Head of caudate nucleus (tissue), 42 donors: ENCODE measurements at regions not wholly inside any gene's neighbourhood (a gene's known extent, or its start where the extent isn't known, plus 50 kb on each side); places are given as distances from the start of the nearest gene placed in this dataset.

Source experiments
- DNase-seq, 42 donors: peaks; one replicate each; pipeline versions ENCODE4 v3.0.0 to v3.0.0-alpha.2; 2020 to 2021; ENCODE audit warnings: mixed read lengths in 7 of 42
- intact Hi-C: fragments of 100-400 bp; cut with DNase I; formaldehyde crosslinking; loops from one replicate; pipeline ENCODE4 v1.15.0; 2022

DNA sequence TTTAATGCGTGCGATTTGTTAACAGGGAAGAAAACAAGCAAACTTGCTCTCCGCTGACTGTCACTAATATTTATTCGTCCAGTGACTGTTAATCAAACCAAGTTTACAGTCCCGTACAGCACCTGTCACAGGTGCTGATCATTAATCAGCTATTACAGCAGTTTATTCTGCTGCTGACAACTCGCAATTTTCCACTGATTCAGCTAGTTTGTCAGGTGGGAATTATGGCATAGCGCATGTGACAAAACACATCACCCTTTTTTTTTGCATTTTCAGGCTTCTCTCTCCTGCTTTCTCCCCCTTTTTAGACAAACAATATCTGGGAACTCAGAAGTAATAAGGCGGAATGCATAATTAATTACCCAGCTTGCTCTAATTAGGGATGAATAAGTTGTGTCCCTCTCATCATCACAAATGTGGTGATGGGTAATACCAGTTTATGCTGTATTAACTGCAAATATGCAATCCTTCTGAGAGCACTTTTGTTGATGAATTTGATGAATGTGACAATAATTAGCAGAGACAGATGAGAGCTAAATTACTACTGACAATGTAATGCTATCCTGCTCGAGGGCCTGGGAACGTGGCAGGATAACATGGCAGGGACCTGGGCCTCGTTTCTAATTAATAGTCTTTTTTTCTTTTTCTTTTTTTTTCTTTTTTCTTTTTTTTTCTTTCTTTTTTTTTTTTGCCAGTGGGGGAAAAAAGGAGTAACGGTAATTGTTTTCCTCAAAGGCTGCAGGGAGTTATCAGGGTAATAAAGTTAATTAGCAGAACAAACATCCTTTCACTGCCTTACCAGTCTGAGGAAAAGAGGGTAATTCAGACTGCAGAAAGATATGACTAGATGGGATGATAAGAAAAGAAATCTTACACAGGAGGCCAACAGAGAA is 150.3 kb upstream of the SOX2 start:
- DNase-seq = peak in 7 of 42 donors; percentile 12 to 70 (median 37)
- intact Hi-C loops = loop anchor here (5.0 kb wide), 2 partner anchors 104 to 141 kb away; no protein-coding TSS in a partner anchor

GRCh38 chr3:181558870-181559269 is 152.9 kb upstream of the SOX2 start:
- no peak for DNase-seq
- intact Hi-C loops = no loop called here

- intact Hi-C loops = no loop called here
Measured at GRCh38 chr3:181555681-181556080, 156.0 kb upstream of the SOX2 start.

GRCh38 chr3:181554233-181554765 is 157.4 kb upstream of the SOX2 start:
- intact Hi-C loops = no loop called here

More at GRCh38 chr3:181555681-181556080, 156.0 kb upstream of the SOX2 start:
- DNase-seq = peak; percentile 43 to 90 (median 72)

GRCh38 chr3:181549266-181549665 is 162.5 kb upstream of the SOX2 start:
- intact Hi-C loops = no loop called here
- no peak for DNase-seq

More at GRCh38 chr3:181554233-181554765, 157.4 kb upstream of the SOX2 start:
- no peak for DNase-seq

DNA sequence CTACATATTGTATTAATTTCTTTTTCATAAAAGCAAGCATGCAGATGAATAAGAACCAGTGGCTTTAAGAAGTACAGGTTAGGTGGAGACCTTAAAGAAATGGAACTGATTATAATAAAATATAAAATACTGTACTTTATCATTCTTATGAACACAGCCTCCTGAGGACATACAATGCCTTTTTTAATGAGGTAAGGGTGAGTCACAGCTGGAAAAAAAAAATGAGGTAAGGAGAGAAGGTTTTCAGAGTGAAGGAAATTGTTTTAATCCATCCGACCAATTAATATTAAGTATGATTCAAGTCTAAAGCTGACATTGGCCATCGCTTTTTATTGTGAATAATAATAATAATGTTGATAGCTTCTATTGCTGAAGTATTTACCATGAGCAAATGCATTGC is 170.3 kb upstream of the SOX2 start:
- no peak for DNase-seq
- intact Hi-C loops = no loop called here

DNA sequence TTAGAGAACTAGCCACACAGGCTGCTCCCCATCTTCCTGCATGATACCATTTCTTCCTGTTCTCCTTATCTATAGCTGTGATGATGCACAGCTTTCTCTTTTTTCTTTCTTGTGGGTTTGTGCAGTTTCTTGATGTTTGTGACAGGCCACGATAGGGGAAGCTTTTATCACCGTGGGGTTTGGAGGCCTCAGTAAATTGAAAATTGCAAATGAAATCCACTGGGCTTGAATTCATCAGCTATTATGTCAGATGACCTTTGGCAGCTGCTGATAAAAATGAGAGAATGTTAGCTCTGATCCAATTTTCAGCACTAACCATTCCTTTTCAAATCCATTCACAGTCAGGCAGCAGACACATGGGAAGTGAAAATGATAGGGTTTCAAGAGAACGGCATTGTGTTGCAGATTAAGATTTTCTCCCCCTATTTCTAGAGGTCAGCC is 176.9 kb upstream of the SOX2 start:
- DNase-seq = no peak
- intact Hi-C loops = no loop called here

- intact Hi-C loops = no loop called here
- DNase-seq = no peak
Measured at GRCh38 chr3:181533811-181534210, 177.9 kb upstream of the SOX2 start.

- intact Hi-C loops = no loop called here
Measured at GRCh38 chr3:181530584-181530983, 181.1 kb upstream of the SOX2 start.

DNA sequence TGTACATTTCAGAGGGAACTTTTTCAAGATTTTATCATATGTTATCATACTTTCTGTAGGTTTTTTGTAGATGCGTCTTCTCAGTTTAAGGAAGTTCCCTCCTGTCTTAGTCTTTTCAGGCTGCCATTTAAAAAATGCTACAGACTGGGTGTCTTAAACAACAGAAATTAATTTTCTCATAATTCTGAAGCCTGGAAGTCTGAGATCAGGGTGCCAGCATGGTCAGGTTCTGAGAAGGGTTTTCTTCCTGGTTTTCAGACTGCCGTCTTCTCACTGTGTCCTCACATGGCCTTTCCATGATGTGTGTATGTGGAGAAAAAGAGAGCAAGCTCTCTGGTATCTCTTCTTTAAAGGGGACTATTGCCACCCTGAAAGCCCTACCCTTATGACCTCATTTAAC is 189.9 kb upstream of the SOX2 start:
- intact Hi-C loops = no loop called here
- DNase-seq = no peak

More at GRCh38 chr3:181530584-181530983, 181.1 kb upstream of the SOX2 start:
- no peak for DNase-seq

- intact Hi-C loops = no loop called here
- no peak for DNase-seq
Measured at GRCh38 chr3:181518222-181518621, 193.5 kb upstream of the SOX2 start.

DNA sequence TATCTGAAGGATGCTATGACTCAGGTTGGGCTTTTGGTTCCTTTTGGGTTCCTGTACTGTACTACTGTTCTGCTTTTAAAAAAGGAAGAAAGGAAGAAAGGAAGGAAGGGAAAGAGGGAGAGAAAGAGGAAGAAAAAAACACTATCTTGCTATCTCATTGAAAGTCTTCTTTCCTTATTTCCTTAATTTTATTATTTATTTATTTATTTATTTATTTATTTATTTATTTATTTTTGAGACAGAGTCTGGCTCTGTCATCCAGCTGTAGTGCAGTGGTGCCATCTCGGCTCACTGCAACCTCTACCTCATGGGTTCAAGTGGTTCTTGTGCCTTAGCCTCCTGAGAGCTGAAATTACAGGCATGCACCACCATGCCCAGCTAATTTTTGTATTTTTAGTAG is 198.9 kb upstream of the SOX2 start:
- no peak for DNase-seq
- intact Hi-C loops = no loop called here

- DNase-seq = no peak
- intact Hi-C loops = no loop called here
Measured at GRCh38 chr3:181510500-181510899, 201.2 kb upstream of the SOX2 start.

DNA sequence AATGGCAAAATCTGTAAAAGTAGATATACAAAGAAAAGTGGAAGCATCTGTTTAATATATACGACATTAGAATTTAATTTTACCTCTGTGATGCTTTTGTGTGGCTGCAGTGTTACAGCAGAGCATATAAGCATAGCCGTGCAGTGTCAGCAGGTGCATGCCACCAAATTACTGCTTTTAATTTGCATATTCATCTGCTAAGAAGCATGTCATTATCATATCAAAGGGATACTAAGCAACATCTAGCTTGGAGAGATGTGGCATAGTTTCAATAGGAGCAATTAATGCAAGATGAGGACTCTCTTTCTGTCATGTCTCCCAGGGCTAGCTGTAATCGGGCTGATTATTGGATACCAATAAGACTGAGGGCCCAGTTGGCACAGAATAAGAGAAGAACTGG is 214.4 kb upstream of the SOX2 start:
- intact Hi-C loops = no loop called here

GRCh38 chr3:181493423-181493822 is 218.3 kb upstream of the SOX2 start:
- no peak for DNase-seq
- intact Hi-C loops = no loop called here

More for the DNA sequence above, 214.4 kb upstream of the SOX2 start:
- no peak for DNase-seq

- intact Hi-C loops = no loop called here
- peak in 11 of 42 donors; percentile 7 to 80 (median 17) for DNase-seq
Measured at GRCh38 chr3:181488536-181488935, 223.2 kb upstream of the SOX2 start.

- intact Hi-C loops = no loop called here
- peak in 19 of 42 donors; percentile 4 to 60 (median 24) for DNase-seq
Measured at GRCh38 chr3:181487236-181487978, 224.3 kb upstream of the SOX2 start.

DNA sequence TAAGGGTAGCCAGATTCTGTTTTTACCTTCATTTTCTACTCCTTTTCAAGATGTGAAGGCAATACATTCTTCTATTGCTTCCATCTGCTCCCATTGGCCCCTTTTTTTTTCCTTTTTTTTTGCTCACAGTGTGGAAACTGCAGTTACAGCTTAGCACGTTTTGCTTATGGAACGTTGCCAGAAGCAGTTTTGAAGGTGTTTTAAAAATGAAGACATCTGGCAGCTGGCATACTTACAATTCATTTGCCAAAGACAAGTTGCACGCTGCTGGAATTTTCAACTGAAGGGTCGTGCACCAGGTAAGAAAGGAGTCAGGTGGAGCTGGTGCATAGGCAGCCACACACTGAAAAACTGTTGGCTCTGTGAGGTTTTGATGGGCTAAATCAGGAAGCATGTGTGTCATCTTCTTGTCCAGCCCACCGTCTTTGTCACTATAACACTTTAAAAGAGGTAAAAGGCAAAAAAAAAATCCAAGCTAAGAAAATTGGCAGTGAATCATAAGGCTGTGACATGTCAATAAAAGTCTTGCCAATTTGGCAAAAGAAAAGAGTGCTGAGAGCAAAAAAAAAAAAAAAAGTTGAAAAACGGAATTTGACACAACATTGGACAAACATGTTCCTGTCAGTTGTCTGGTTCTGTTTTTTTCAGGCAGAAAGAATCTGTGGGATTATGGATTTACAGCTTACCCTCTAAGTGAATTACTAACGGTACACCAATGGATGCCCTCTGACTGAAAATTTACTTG is 225.4 kb upstream of the SOX2 start:
- intact Hi-C loops = no loop called here
- DNase-seq = peak in 5 of 42 donors; percentile 5 to 29 (median 8)

- peak in 5 of 42 donors; percentile 15 to 43 (median 28) for DNase-seq
- intact Hi-C loops = no loop called here
Measured at GRCh38 chr3:181484026-181484425, 227.7 kb upstream of the SOX2 start.
